ENCODE measurements at regions not wholly inside any gene's neighbourhood (a gene's known extent, or its start where the extent isn't known, plus 50 kb on each side); places are given as distances from the start of the nearest gene placed in this dataset.

GRCh38 chr2:216916956-216917650 is 57.2 kb upstream of the TNP1 start:
- no peak for DNase-seq (ENCODE audit: low read depth)
- TF ChIP-seq CTCF (IDR thresholded peaks at IDR 0.05; ENCODE audit: low read depth, low read length) (no peak), POLR2A (IDR thresholded peaks at IDR 0.05; ENCODE audit: extremely low read depth, insufficient read length) (no peak), MAX (IDR thresholded peaks at IDR 0.05; ENCODE audit: low read depth, low read length) (no peak), MYC (IDR thresholded peaks at IDR 0.05; ENCODE audit: low read depth, low read length) (no peak)
- H3K4me3 ChIP-seq (ENCODE audit: low read depth, low read length): no peak overlapping the region

GRCh38 chr2:216915557-216916150 is 55.8 kb upstream of the TNP1 start:
- DNase-seq (ENCODE audit: low read depth): no peak
- no peak overlapping the region for H3K4me3 ChIP-seq (ENCODE audit: low read depth, low read length)
- TF ChIP-seq POLR2A (IDR thresholded peaks at IDR 0.05; ENCODE audit: extremely low read depth, insufficient read length) (no peak), MAX (IDR thresholded peaks at IDR 0.05; ENCODE audit: low read depth, low read length) (no peak), CTCF (IDR thresholded peaks at IDR 0.05; ENCODE audit: low read depth, low read length) (no peak), MYC (IDR thresholded peaks at IDR 0.05; ENCODE audit: low read depth, low read length) (no peak)

- TF ChIP-seq MYC (IDR thresholded peaks at IDR 0.05; ENCODE audit: low read depth, low read length) (no peak), MAX (IDR thresholded peaks at IDR 0.05; ENCODE audit: low read depth, low read length) (no peak), CTCF (IDR thresholded peaks at IDR 0.05; ENCODE audit: low read depth, low read length) (no peak), POLR2A (IDR thresholded peaks at IDR 0.05; ENCODE audit: extremely low read depth, insufficient read length) (no peak)
- H3K4me3 ChIP-seq (ENCODE audit: low read depth, low read length): no peak overlapping the region
- DNase-seq (ENCODE audit: low read depth): no peak
Measured at GRCh38 chr2:216914491-216914890, 54.6 kb upstream of the TNP1 start.

GRCh38 chr2:216911886-216912285 is 52.0 kb upstream of the TNP1 start:
- H3K4me3 ChIP-seq (ENCODE audit: low read depth, low read length): no peak overlapping the region
- DNase-seq (ENCODE audit: low read depth): no peak
- no peak for TF ChIP-seq POLR2A (IDR thresholded peaks at IDR 0.05; ENCODE audit: extremely low read depth, insufficient read length)
- no peak for TF ChIP-seq CTCF (IDR thresholded peaks at IDR 0.05; ENCODE audit: low read depth, low read length)
- TF ChIP-seq MAX (IDR thresholded peaks at IDR 0.05; ENCODE audit: low read depth, low read length): no peak
- TF ChIP-seq MYC (IDR thresholded peaks at IDR 0.05; ENCODE audit: low read depth, low read length): no peak

GRCh38 chr2:216911008-216911407 is 51.1 kb upstream of the TNP1 start:
- DNase-seq (ENCODE audit: low read depth): no peak
- TF ChIP-seq CTCF (IDR thresholded peaks at IDR 0.05; ENCODE audit: low read depth, low read length) (no peak), POLR2A (IDR thresholded peaks at IDR 0.05; ENCODE audit: extremely low read depth, insufficient read length) (no peak), MYC (IDR thresholded peaks at IDR 0.05; ENCODE audit: low read depth, low read length) (no peak), MAX (IDR thresholded peaks at IDR 0.05; ENCODE audit: low read depth, low read length) (no peak)
- H3K4me3 ChIP-seq (ENCODE audit: low read depth, low read length): no peak overlapping the region

Measured in NB4 (cell line).